ENCODE measurements at regions not wholly inside any gene's neighbourhood (a gene's known extent, or its start where the extent isn't known, plus 50 kb on each side); places are given as distances from the start of the nearest gene placed in this dataset.

- TF ChIP-seq POLR2A (IDR thresholded peaks at IDR 0.05) (no peak), CTCF (IDR thresholded peaks at IDR 0.05) (no peak)
Measured at GRCh38 chr12:78559416-78559815, 305.2 kb upstream of the SYT1 start.

Measured in thyroid gland (tissue), 4 donors.